Astrocyte (in vitro differentiated cells and primary cell): ENCODE measurements at regions not wholly inside any gene's neighbourhood (a gene's known extent, or its start where the extent isn't known, plus 50 kb on each side); places are given as distances from the start of the nearest gene placed in this dataset.

ENCODE experiments used
- DNase-seq: peaks from one replicate; pipeline ENCODE4 v3.0.0-alpha.2; 2010; ENCODE audit warnings: low read depth
- FAIRE-seq: peaks from 2 replicates; lab custom pipeline; 2011; peaks lifted over from hg19 to GRCh38; lab: Jason Lieb, UNC
- H2AFZ ChIP-seq: 2 replicates; pipeline ENCODE4 v1.6.0; 2012; ENCODE audit warnings: low read depth, low read length, inconsistent platforms
- H3K27ac ChIP-seq: 2 replicates; pipeline ENCODE4 v1.5.1; 2011; ENCODE audit warnings: low read depth, low read length, inconsistent platforms
- H3K27me3 ChIP-seq: 2 replicates; pipeline ENCODE4 v1.6.0; 2011; ENCODE audit warnings: low read length, inconsistent platforms; ENCODE audit not compliant: insufficient read depth
- H3K36me3 ChIP-seq: 2 replicates; pipeline ENCODE4 v1.5.1; 2011; ENCODE audit warnings: low read length, inconsistent platforms; ENCODE audit not compliant: insufficient read depth
- H3K4me1 ChIP-seq: 2 replicates; pipeline ENCODE4 v1.5.1; 2011; ENCODE audit warnings: low read length, inconsistent platforms; ENCODE audit not compliant: insufficient read depth
- H3K4me2 ChIP-seq: 2 replicates; pipeline ENCODE4 v1.6.0; 2012; ENCODE audit warnings: low read length, inconsistent platforms
- H3K4me3 ChIP-seq: 2 replicates; pipeline ENCODE4 v1.5.1; 2011; ENCODE audit warnings: low read depth, mild to moderate bottlenecking, low read length, inconsistent platforms; ENCODE audit not compliant: insufficient read depth
- H3K79me2 ChIP-seq: 2 replicates; pipeline ENCODE4 v1.6.0; 2012; ENCODE audit warnings: mild to moderate bottlenecking, low read length, inconsistent platforms; ENCODE audit not compliant: insufficient read depth
- H3K9ac ChIP-seq: 2 replicates; pipeline ENCODE4 v1.6.0; 2012; ENCODE audit warnings: mild to moderate bottlenecking, low read length, inconsistent platforms
- H3K9me3 ChIP-seq: 2 replicates; pipeline ENCODE4 v1.5.1; 2012; ENCODE audit warnings: low read depth, mild to moderate bottlenecking, low read length, inconsistent platforms; ENCODE audit not compliant: insufficient read depth
- H4K20me1 ChIP-seq: 2 replicates; pipeline ENCODE4 v1.6.0; 2012; ENCODE audit warnings: low read length, inconsistent platforms; ENCODE audit not compliant: insufficient read depth
- H3K27ac Mint-ChIP-seq: one replicate; pipeline ENCODE4 v1.8.0; 2021; ENCODE audit warnings: mild to moderate bottlenecking, mixed read lengths; ENCODE audit not compliant: unreplicated experiment
- H3K27me3 Mint-ChIP-seq: one replicate; pipeline ENCODE4 v1.8.0; 2021; ENCODE audit warnings: low read depth, mixed read lengths; ENCODE audit not compliant: unreplicated experiment
- H3K36me3 Mint-ChIP-seq: one replicate; pipeline ENCODE4 v1.8.0; 2021; ENCODE audit warnings: low read depth, mixed read lengths; ENCODE audit not compliant: unreplicated experiment
- H3K4me1 Mint-ChIP-seq: one replicate; pipeline ENCODE4 v1.8.0; 2021; ENCODE audit warnings: low read depth, mixed read lengths; ENCODE audit not compliant: unreplicated experiment
- H3K4me3 Mint-ChIP-seq: one replicate; pipeline ENCODE4 v1.8.0; 2021; ENCODE audit warnings: mild to moderate bottlenecking, moderate library complexity, mixed read lengths; ENCODE audit not compliant: unreplicated experiment
- H3K9me3 Mint-ChIP-seq: one replicate; pipeline ENCODE4 v1.8.0; 2021; ENCODE audit warnings: mild to moderate bottlenecking, mixed read lengths; ENCODE audit not compliant: unreplicated experiment
- CTCF ChIP-seq: IDR thresholded peaks from 2 replicates; pipeline ENCODE4 v1.5.1; 2011; ENCODE audit warnings: low read depth, mild to moderate bottlenecking, inconsistent platforms, low read length, moderate library complexity; ENCODE audit not compliant: insufficient read depth
- EZH2 ChIP-seq: IDR thresholded peaks from 2 replicates; pipeline ENCODE4 v1.6.1; 2012; ENCODE audit warnings: mild to moderate bottlenecking, low read length, inconsistent platforms; ENCODE audit not compliant: insufficient read depth

GRCh38 chr20:7617797-7618196 lies 322.5 kb downstream of the HAO1 start:
- H3K4me1 Mint-ChIP-seq, result no peaks in the 10 kb centered on the region
- Histone ChIP-seq H3K36me3 (no peaks in the 10 kb centered on the region), H3K9ac (no peak overlapping the region), H3K4me1 (no peaks in the 10 kb centered on the region), H3K79me2 (no peaks in the 10 kb centered on the region), H2AFZ (no peak overlapping the region), H4K20me1 (no peaks in the 10 kb centered on the region), H3K27ac (no peak overlapping the region), H3K4me3 (no peak overlapping the region), H3K9me3 (no peaks in the 10 kb centered on the region), H3K27me3 (no peaks in the 10 kb centered on the region), H3K4me2 (no peak overlapping the region)
- H3K27ac Mint-ChIP-seq, result no peak overlapping the region
- no peak for FAIRE-seq
- H3K27me3 Mint-ChIP-seq, result no peaks in the 10 kb centered on the region
- no peak for TF ChIP-seq EZH2
- no peak for TF ChIP-seq CTCF
- peaks cover 2% of the 10 kb centered on the region for H3K9me3 Mint-ChIP-seq
- DNase-seq, result no peak
- no peak overlapping the region for H3K4me3 Mint-ChIP-seq
- no peaks in the 10 kb centered on the region for H3K36me3 Mint-ChIP-seq

- Histone ChIP-seq H3K79me2 (no peaks in the 10 kb centered on the region), H2AFZ (no peak overlapping the region), H3K4me1 (peaks cover under 1% of the 10 kb centered on the region), H3K9ac (no peak overlapping the region), H3K36me3 (no peaks in the 10 kb centered on the region), H4K20me1 (no peaks in the 10 kb centered on the region), H3K4me3 (no peak overlapping the region), H3K9me3 (no peaks in the 10 kb centered on the region), H3K27me3 (no peaks in the 10 kb centered on the region), H3K4me2 (no peak overlapping the region), H3K27ac (no peak overlapping the region)
- H3K4me1 Mint-ChIP-seq, result no peaks in the 10 kb centered on the region
- TF ChIP-seq CTCF, result no peak
- no peak for TF ChIP-seq EZH2
- no peak overlapping the region for H3K27ac Mint-ChIP-seq
- H3K27me3 Mint-ChIP-seq, result no peaks in the 10 kb centered on the region
- no peak for FAIRE-seq
- DNase-seq, result no peak
- H3K36me3 Mint-ChIP-seq, result no peaks in the 10 kb centered on the region
- H3K4me3 Mint-ChIP-seq, result no peak overlapping the region
- H3K9me3 Mint-ChIP-seq, result peaks cover 4% of the 10 kb centered on the region
These were observed 317.8 kb downstream of the HAO1 start for GRCh38 chr20:7622399-7622961.

GRCh38 chr20:7624886-7625285 lies 315.4 kb downstream of the HAO1 start:
- no peak overlapping the region for H2AFZ ChIP-seq
- H3K4me3 Mint-ChIP-seq, result no peak overlapping the region
- DNase-seq (no peak), FAIRE-seq (no peak)
- H3K27me3 Mint-ChIP-seq, result no peaks in the 10 kb centered on the region
- H4K20me1 ChIP-seq, result no peaks in the 10 kb centered on the region
- no peak overlapping the region for H3K27ac Mint-ChIP-seq
- no peak overlapping the region for H3K4me2 ChIP-seq
- no peaks in the 10 kb centered on the region for H3K27me3 ChIP-seq
- TF ChIP-seq EZH2, result no peak
- TF ChIP-seq CTCF, result no peak
- peaks cover 4% of the 10 kb centered on the region for H3K9me3 Mint-ChIP-seq
- no peak overlapping the region for H3K9ac ChIP-seq
- H3K79me2 ChIP-seq, result no peaks in the 10 kb centered on the region
- H3K4me3 ChIP-seq, result no peak overlapping the region
- no peak overlapping the region for H3K27ac ChIP-seq
- H3K36me3 ChIP-seq, result no peaks in the 10 kb centered on the region
- no peaks in the 10 kb centered on the region for H3K9me3 ChIP-seq
- H3K4me1 ChIP-seq, result peaks cover 6% of the 10 kb centered on the region
- H3K4me1 Mint-ChIP-seq, result peaks cover 8% of the 10 kb centered on the region
- no peaks in the 10 kb centered on the region for H3K36me3 Mint-ChIP-seq
